ENCODE measurements at regions not wholly inside any gene's neighbourhood (a gene's known extent, or its start where the extent isn't known, plus 50 kb on each side); places are given as distances from the start of the nearest gene placed in this dataset.

GRCh38 chr21:32189688-32190483 is 89.0 kb downstream of the MIS18A start:
- TF ChIP-seq, protein P1, sequence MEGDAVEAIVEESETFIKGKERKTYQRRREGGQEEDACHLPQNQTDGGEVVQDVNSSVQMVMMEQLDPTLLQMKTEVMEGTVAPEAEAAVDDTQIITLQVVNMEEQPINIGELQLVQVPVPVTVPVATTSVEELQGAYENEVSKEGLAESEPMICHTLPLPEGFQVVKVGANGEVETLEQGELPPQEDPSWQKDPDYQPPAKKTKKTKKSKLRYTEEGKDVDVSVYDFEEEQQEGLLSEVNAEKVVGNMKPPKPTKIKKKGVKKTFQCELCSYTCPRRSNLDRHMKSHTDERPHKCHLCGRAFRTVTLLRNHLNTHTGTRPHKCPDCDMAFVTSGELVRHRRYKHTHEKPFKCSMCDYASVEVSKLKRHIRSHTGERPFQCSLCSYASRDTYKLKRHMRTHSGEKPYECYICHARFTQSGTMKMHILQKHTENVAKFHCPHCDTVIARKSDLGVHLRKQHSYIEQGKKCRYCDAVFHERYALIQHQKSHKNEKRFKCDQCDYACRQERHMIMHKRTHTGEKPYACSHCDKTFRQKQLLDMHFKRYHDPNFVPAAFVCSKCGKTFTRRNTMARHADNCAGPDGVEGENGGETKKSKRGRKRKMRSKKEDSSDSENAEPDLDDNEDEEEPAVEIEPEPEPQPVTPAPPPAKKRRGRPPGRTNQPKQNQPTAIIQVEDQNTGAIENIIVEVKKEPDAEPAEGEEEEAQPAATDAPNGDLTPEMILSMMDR (IDR thresholded peaks at IDR 0.05; ENCODE audit: low read length), result no peak
- no peak for TF ChIP-seq EZH2 (optimal IDR thresholded peaks at IDR 0.05; ENCODE audit: low read depth, low read length)

Measured in MM.1S (cell line).